PC-3 (cell line): ENCODE measurements at regions not wholly inside any gene's neighbourhood (a gene's known extent, or its start where the extent isn't known, plus 50 kb on each side); places are given as distances from the start of the nearest gene placed in this dataset.

Source experiments
- EZH2 ChIP-seq: fragments of 300-600 bp; sonication (generic); IDR thresholded peaks from one replicate; pipeline ENCODE4 v1.6.1; 2017; ENCODE audit warnings: antibody characterized with exemption, mild to moderate bottlenecking, low read length; ENCODE audit not compliant: unreplicated experiment
- EZH2phosphoT487 ChIP-seq: fragments of 300-600 bp; sonication (generic); IDR thresholded peaks from 2 replicates; pipeline ENCODE4 v1.6.1; 2018; ENCODE audit warnings: mild to moderate bottlenecking, antibody characterized with exemption, low read length, borderline replicate concordance
- TF ChIP-seq, protein P1 (sequence below): fragments of 300-600 bp; sonication (generic); conservative IDR thresholded peaks from 2 replicates; pipeline ENCODE4 v1.5.1; 2017; ENCODE audit warnings: antibody characterized with exemption, low read depth, mild to moderate bottlenecking, low read length

DNA sequence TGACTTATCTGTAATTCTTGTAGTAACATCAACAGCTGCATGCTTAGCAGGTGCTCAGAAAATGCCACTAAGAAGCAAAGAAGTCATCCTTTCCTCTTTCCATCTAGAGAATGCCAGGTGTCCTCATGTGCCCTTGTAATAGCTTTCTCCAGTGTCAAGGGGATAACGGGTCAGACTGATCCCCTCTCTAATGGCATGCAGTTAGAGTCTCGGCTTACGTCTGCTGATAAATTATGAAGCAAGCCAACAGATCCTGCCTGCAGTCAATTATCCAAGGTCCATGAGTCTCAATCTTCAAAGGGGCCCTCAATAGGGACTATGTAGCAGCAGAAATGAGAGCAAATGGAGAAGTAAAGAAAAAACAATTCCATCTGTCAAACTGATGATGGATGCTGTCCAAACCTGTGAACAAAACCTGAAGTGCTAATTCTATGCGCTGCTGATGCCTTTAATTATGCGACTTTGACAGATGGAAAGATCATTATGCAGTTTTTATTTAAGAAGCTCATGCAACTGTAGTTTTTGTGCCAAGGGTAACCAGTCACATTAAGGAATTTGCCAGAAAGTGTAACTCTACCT is 162.8 kb upstream of the PEX5L start:
- TF ChIP-seq, protein P1, sequence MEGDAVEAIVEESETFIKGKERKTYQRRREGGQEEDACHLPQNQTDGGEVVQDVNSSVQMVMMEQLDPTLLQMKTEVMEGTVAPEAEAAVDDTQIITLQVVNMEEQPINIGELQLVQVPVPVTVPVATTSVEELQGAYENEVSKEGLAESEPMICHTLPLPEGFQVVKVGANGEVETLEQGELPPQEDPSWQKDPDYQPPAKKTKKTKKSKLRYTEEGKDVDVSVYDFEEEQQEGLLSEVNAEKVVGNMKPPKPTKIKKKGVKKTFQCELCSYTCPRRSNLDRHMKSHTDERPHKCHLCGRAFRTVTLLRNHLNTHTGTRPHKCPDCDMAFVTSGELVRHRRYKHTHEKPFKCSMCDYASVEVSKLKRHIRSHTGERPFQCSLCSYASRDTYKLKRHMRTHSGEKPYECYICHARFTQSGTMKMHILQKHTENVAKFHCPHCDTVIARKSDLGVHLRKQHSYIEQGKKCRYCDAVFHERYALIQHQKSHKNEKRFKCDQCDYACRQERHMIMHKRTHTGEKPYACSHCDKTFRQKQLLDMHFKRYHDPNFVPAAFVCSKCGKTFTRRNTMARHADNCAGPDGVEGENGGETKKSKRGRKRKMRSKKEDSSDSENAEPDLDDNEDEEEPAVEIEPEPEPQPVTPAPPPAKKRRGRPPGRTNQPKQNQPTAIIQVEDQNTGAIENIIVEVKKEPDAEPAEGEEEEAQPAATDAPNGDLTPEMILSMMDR: no peak
- TF ChIP-seq EZH2 (no peak), EZH2phosphoT487 (no peak)
